Neural cell (in vitro differentiated cells): ENCODE measurements at regions not wholly inside any gene's neighbourhood (a gene's known extent, or its start where the extent isn't known, plus 50 kb on each side); places are given as distances from the start of the nearest gene placed in this dataset.

Source experiments
- CTCF ChIP-seq: fragments of 450-650 bp; IDR thresholded peaks from 2 replicates; pipeline ENCODE4 v1.5.1; 2014; ENCODE audit warnings: antibody characterized with exemption, mild to moderate bottlenecking, moderate library complexity; ENCODE audit not compliant: poor library complexity, severe bottlenecking
- EP300 ChIP-seq: fragments of 450-650 bp; conservative IDR thresholded peaks from 2 replicates; pipeline ENCODE4 v1.6.1; 2014; ENCODE audit warnings: antibody characterized with exemption, mild to moderate bottlenecking, moderate library complexity; ENCODE audit not compliant: poor library complexity, severe bottlenecking
- EZH2 ChIP-seq: fragments of 200-600, 300-800 bp; shearing (Covaris generic), sonication (generic); IDR thresholded peaks from 2 replicates; pipeline ENCODE4 v1.6.1; 2014; ENCODE audit warnings: antibody characterized with exemption, low read length, borderline replicate concordance, mild to moderate bottlenecking; ENCODE audit not compliant: insufficient read depth, poor library complexity, severe bottlenecking
- MXI1 ChIP-seq: fragments of 450-650 bp; conservative IDR thresholded peaks from 2 replicates; pipeline ENCODE4 v1.6.1; 2014; ENCODE audit warnings: antibody characterized with exemption, mild to moderate bottlenecking; ENCODE audit not compliant: poor library complexity, severe bottlenecking
- POLR2AphosphoS5 ChIP-seq: IDR thresholded peaks from 2 replicates; pipeline ENCODE4 v1.6.1; 2012
- RAD21 ChIP-seq: fragments of 450-650 bp; conservative IDR thresholded peaks from 2 replicates; pipeline ENCODE4 v1.6.1; 2014; ENCODE audit warnings: antibody characterized with exemption, mild to moderate bottlenecking, moderate library complexity
- REST ChIP-seq: IDR thresholded peaks from 2 replicates; pipeline ENCODE4 v1.6.1; 2012; ENCODE audit warnings: borderline replicate concordance
- SMC3 ChIP-seq: fragments of 450-650 bp; conservative IDR thresholded peaks from 2 replicates; pipeline ENCODE4 v1.6.1; 2014; ENCODE audit warnings: antibody characterized with exemption, mild to moderate bottlenecking, moderate library complexity; ENCODE audit not compliant: poor library complexity
- TAF1 ChIP-seq: IDR thresholded peaks from 2 replicates; pipeline ENCODE4 v1.6.1; 2012; ENCODE audit warnings: low read depth

- TF ChIP-seq SMC3 (no peak), CTCF (no peak), RAD21 (no peak), MXI1 (no peak), POLR2AphosphoS5 (no peak), EZH2 (no peak), REST (no peak), TAF1 (no peak), EP300 (no peak)
These were observed 253.3 kb upstream of the TCF4 start for GRCh38 chr18:55841314-55841713.
